ENCODE measurements at regions not wholly inside any gene's neighbourhood (a gene's known extent, or its start where the extent isn't known, plus 50 kb on each side); places are given as distances from the start of the nearest gene placed in this dataset.

GRCh38 chr4:164177153-164177552 lies 576.8 kb upstream of the SMIM31 start:
- Histone ChIP-seq H3K27ac (no peak overlapping the region), H3K27me3 (no peaks in the 10 kb centered on the region), H3K9me3 (no peaks in the 10 kb centered on the region), H3K4me3 (no peak overlapping the region), H3K4me1 (no peaks in the 10 kb centered on the region), H3K36me3 (no peaks in the 10 kb centered on the region)
- WGBS, 2 donors, result 33 to 54% methylated on average over 3 of the region's 3 CpGs
- no peak for DNase-seq
- intact Hi-C loops (cut with DNase I), result no loop called here
- no peak for TF ChIP-seq POLR2A (IDR thresholded peaks at IDR 0.05)

- no peaks in the 10 kb centered on the region for H3K9me3 ChIP-seq
- no peak for DNase-seq
- TF ChIP-seq POLR2A (IDR thresholded peaks at IDR 0.05) (no peak), CTCF (IDR thresholded peaks at IDR 0.05) (no peak)
- no peak overlapping the region for H3K27ac ChIP-seq
- 0% methylated on average over 1 of the region's 1 CpG for WGBS, 2 donors
- no peaks in the 10 kb centered on the region for H3K4me1 ChIP-seq
- no peak overlapping the region for H3K4me3 ChIP-seq
- no peaks in the 10 kb centered on the region for H3K36me3 ChIP-seq
- intact Hi-C loops (cut with DNase I), result no loop called here
- H3K27me3 ChIP-seq, result no peaks in the 10 kb centered on the region
These were observed 576.2 kb upstream of the SMIM31 start for GRCh38 chr4:164177753-164178152.

- intact Hi-C loops (cut with DNase I), result no loop called here
- no peak for TF ChIP-seq POLR2A (IDR thresholded peaks at IDR 0.05)
- no peak for TF ChIP-seq CTCF (IDR thresholded peaks at IDR 0.05)
These were observed 565.7 kb upstream of the SMIM31 start for GRCh38 chr4:164188236-164188635.

GRCh38 chr4:164192844-164193243 lies 561.1 kb upstream of the SMIM31 start:
- H3K27ac ChIP-seq, result no peak overlapping the region
- intact Hi-C loops (cut with DNase I), result no loop called here

More at GRCh38 chr4:164188236-164188635, 565.7 kb upstream of the SMIM31 start:
- no peaks in the 10 kb centered on the region for H3K9me3 ChIP-seq
- H3K36me3 ChIP-seq, result no peaks in the 10 kb centered on the region
- no peak overlapping the region for H3K4me3 ChIP-seq
- no peaks in the 10 kb centered on the region for H3K27me3 ChIP-seq
- no peaks in the 10 kb centered on the region for H3K4me1 ChIP-seq
- no peak for DNase-seq
- no peak overlapping the region for H3K27ac ChIP-seq
- WGBS, 2 donors, result 94 to 98% methylated on average over 21 to 29 of the region's 35 CpGs

GRCh38 chr4:164193676-164194075 lies 560.3 kb upstream of the SMIM31 start:
- Histone ChIP-seq H3K9me3 (no peaks in the 10 kb centered on the region), H3K27ac (no peak overlapping the region), H3K4me1 (no peaks in the 10 kb centered on the region), H3K27me3 (no peaks in the 10 kb centered on the region), H3K4me3 (no peak overlapping the region), H3K36me3 (no peaks in the 10 kb centered on the region)
- TF ChIP-seq CTCF (IDR thresholded peaks at IDR 0.05), result no peak
- TF ChIP-seq POLR2A (IDR thresholded peaks at IDR 0.05), result no peak
- intact Hi-C loops (cut with DNase I), result no loop called here
- DNase-seq, result no peak

More at GRCh38 chr4:164192844-164193243, 561.1 kb upstream of the SMIM31 start:
- Histone ChIP-seq H3K4me1 (no peaks in the 10 kb centered on the region), H3K36me3 (no peaks in the 10 kb centered on the region), H3K9me3 (no peaks in the 10 kb centered on the region), H3K27me3 (no peaks in the 10 kb centered on the region), H3K4me3 (no peak overlapping the region)
- no peak for TF ChIP-seq CTCF (IDR thresholded peaks at IDR 0.05)
- TF ChIP-seq POLR2A (IDR thresholded peaks at IDR 0.05), result no peak
- 70 to 79% methylated on average over 5 of the region's 5 CpGs for WGBS, 2 donors
- DNase-seq, result no peak

GRCh38 chr4:164197556-164197955 lies 556.4 kb upstream of the SMIM31 start:
- no peaks in the 10 kb centered on the region for H3K36me3 ChIP-seq
- intact Hi-C loops (cut with DNase I), result no loop called here
- H3K9me3 ChIP-seq, result no peaks in the 10 kb centered on the region
- WGBS, 2 donors, result 89 to 93% methylated on average over 18 of the region's 18 CpGs
- no peak for DNase-seq
- no peaks in the 10 kb centered on the region for H3K27me3 ChIP-seq
- H3K4me1 ChIP-seq, result no peaks in the 10 kb centered on the region
- no peak overlapping the region for H3K27ac ChIP-seq
- no peak overlapping the region for H3K4me3 ChIP-seq
- TF ChIP-seq CTCF (IDR thresholded peaks at IDR 0.05) (no peak), POLR2A (IDR thresholded peaks at IDR 0.05) (no peak)
